ENCODE measurements at regions not wholly inside any gene's neighbourhood (a gene's known extent, or its start where the extent isn't known, plus 50 kb on each side); places are given as distances from the start of the nearest gene placed in this dataset.
"Not testable (repeated sequence)": the region's sequence is repeated elsewhere in the genome, so short reads cannot be mapped to it uniquely, and the experiment has no call there.

DNA sequence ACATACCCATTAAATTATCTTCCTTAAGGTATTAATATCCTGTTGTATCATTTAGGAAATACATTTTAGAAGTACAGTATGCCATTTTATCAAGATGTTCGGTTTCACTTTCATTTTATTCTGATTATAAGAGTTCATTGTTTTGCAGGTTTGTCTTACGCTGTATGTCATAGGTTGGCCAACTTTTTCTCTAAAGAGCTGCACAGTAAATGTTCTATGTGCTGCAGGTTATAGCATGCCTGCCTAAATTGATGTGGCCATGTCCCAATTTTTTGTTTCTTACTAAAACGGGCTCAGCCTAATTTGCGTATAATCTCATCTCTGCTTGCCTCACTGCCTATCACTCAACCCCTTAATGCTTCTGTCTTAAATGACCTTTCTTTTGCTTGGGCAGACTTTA lies 126.4 kb downstream of the USP22 start:
- Histone ChIP-seq H3K4me3 (ENCODE audit: low read depth, low read length) (no peak overlapping the region), H3K36me3 (ENCODE audit: control insufficient read depth in 2 of 2, insufficient read depth in 1 of 2, low read length in 2 of 2) (no peaks in the 10 kb centered on the region)

DNA sequence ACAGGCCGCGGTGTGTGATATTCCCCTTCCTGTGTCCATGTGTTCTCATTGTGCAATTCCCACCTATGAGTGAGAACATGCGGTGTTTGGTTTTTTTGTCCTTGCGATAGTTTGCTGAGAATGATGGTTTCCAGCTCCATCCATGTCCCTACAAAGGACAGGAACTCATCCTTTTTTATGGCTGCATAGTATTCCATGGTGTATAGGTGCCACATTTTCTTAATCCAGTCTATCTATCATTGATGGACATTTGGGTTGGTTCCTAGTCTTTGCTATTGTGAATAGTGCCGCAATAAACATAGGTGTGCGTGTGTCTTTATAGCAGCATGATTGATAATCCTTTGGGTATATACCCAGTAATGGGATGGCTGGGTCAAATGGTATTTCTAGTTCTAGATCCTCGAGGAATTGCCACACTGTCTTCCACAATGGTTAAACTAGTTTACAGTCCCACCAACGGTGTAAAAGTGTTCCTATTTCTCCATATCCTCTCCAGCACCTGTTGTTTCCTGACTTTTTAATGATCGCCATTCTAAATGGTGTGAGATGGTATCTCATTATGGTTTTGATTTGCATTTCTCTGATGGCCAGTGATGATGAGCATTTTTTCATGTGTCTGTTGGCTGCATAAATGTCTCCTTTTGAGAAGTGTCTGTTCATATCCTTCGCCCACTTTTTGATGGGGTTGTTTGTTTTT lies 125.1 kb downstream of the USP22 start:
- CTCF ChIA-PET: interaction anchor here (0.5 to 1.5 kb wide), 2 partner anchors 9 to 1035 kb away, joined by 3 to 4 read pairs; no protein-coding TSS in a partner anchor
- H3K9me3 ChIP-seq (ENCODE audit: control insufficient read depth, insufficient read depth, low read depth, low read length); H3K27ac ChIP-seq (ENCODE audit: extremely low read depth, low read depth, low read length); H3K36me3 ChIP-seq (ENCODE audit: control insufficient read depth in 2 of 2, insufficient read depth in 1 of 2, low read length in 2 of 2); POLR2A ChIA-PET; H3K4me3 ChIP-seq (ENCODE audit: low read depth, low read length); H3K4me1 ChIP-seq (ENCODE audit: control insufficient read depth, insufficient read depth, low read length): not testable (repeated sequence)
- TF ChIP-seq ZNF146 (tag by site-specific recombination; IDR thresholded peaks at IDR 0.05): peak; percentile 92
- peak; percentile 93 for TF ChIP-seq ZNF184 (tag by site-specific recombination; IDR thresholded peaks at IDR 0.05)
- TF ChIP-seq, protein P1, sequence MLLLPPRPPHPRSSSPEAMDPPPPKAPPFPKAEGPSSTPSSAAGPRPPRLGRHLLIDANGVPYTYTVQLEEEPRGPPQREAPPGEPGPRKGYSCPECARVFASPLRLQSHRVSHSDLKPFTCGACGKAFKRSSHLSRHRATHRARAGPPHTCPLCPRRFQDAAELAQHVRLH (tag by site-specific recombination; IDR thresholded peaks at IDR 0.05): 0 out of 2 replicates have a peak, but pooled peaks have one; percentile 26
- 0 out of 2 replicates have a peak, but pooled peaks have one; percentile 21 for TF ChIP-seq SCRT2 (tag by site-specific recombination; IDR thresholded peaks at IDR 0.05)

More for the DNA sequence above, 126.4 kb downstream of the USP22 start:
- CTCF ChIA-PET: interaction anchor here (0.5 to 1.5 kb wide), 2 partner anchors 8 to 318 kb away, joined by 3 to 4 read pairs; no protein-coding TSS in a partner anchor
- peaks cover 5% of the 10 kb centered on the region; the same call in 1 of the 2 replicates for H3K4me1 ChIP-seq (ENCODE audit: control insufficient read depth, insufficient read depth, low read length)
- no peak overlapping the region for H3K27ac ChIP-seq (ENCODE audit: extremely low read depth, low read depth, low read length)
- no peak for TF ChIP-seq RBAK (tag by site-specific recombination; IDR thresholded peaks at IDR 0.05)
- TF ChIP-seq ZNF473 (tag by site-specific recombination; IDR thresholded peaks at IDR 0.05): no peak
- TF ChIP-seq, protein P2, sequence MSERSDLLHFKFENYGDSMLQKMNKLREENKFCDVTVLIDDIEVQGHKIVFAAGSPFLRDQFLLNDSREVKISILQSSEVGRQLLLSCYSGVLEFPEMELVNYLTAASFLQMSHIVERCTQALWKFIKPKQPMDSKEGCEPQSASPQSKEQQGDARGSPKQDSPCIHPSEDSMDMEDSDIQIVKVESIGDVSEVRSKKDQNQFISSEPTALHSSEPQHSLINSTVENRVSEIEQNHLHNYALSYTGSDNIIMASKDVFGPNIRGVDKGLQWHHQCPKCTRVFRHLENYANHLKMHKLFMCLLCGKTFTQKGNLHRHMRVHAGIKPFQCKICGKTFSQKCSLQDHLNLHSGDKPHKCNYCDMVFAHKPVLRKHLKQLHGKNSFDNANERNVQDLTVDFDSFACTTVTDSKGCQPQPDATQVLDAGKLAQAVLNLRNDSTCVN (tag by site-specific recombination; optimal IDR thresholded peaks at IDR 0.05): no peak
- TF ChIP-seq ZNF791 (tag by site-specific recombination; IDR thresholded peaks at IDR 0.05): no peak
- TF ChIP-seq, protein P3, sequence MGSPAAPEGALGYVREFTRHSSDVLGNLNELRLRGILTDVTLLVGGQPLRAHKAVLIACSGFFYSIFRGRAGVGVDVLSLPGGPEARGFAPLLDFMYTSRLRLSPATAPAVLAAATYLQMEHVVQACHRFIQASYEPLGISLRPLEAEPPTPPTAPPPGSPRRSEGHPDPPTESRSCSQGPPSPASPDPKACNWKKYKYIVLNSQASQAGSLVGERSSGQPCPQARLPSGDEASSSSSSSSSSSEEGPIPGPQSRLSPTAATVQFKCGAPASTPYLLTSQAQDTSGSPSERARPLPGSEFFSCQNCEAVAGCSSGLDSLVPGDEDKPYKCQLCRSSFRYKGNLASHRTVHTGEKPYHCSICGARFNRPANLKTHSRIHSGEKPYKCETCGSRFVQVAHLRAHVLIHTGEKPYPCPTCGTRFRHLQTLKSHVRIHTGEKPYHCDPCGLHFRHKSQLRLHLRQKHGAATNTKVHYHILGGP (tag by site-specific recombination; IDR thresholded peaks at IDR 0.05): no peak
- no peak for TF ChIP-seq BCL11A (tag by site-specific recombination; IDR thresholded peaks at IDR 0.05; ENCODE audit: low read depth)
- TF ChIP-seq ZNF555 (tag by site-specific recombination; conservative IDR thresholded peaks at IDR 0.05): no peak
- no peak for TF ChIP-seq ZNF140 (tag by site-specific recombination; IDR thresholded peaks at IDR 0.05)
- TF ChIP-seq ZNF174 (tag by site-specific recombination; IDR thresholded peaks at IDR 0.05): no peak
- POLR2A ChIA-PET: no interaction called here
- no peaks in the 10 kb centered on the region for H3K9me3 ChIP-seq (ENCODE audit: control insufficient read depth, insufficient read depth, low read depth, low read length)

DNA sequence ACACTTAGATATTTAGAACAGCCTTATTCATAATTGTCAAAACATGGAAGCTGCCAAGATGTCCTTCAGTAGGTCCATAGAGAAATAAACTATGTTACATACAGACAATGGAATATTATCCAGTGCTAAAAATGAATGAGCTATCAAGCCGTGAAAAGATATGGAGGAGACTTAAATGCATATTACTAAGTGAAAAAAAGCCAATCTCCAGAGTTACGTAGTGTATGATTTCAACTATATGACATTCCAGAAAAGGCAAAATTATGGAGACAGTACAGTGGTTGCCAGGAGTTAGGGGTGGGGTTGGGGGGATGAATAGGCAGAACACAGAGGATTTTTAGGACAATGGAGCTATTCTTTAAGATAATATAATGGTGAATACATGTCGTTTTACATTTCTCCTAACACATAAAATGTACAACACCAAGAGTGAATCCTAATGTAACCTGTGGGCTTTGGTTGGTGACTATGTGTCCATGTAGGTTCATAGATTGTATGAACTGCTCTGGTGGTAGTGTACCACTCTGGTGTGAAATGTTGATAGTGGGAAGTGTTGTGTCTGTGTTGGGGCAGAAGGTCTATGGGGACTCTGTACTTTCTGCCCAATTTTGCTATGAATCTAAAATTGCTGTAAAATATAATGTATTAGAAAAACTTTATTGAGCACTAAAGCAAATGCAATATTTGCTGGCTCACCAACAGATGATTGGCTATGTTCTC lies 122.6 kb downstream of the USP22 start:
- TF ChIP-seq MEIS1 (CRISPR knock-in tag; IDR thresholded peaks at IDR 0.05; ENCODE audit: borderline replicate concordance): no peak
- no peak for TF ChIP-seq YY1 (tag by site-specific recombination; IDR thresholded peaks at IDR 0.05)
- no peak for TF ChIP-seq ZNF548 (tag by site-specific recombination; IDR thresholded peaks at IDR 0.05)
- TF ChIP-seq, protein P4, sequence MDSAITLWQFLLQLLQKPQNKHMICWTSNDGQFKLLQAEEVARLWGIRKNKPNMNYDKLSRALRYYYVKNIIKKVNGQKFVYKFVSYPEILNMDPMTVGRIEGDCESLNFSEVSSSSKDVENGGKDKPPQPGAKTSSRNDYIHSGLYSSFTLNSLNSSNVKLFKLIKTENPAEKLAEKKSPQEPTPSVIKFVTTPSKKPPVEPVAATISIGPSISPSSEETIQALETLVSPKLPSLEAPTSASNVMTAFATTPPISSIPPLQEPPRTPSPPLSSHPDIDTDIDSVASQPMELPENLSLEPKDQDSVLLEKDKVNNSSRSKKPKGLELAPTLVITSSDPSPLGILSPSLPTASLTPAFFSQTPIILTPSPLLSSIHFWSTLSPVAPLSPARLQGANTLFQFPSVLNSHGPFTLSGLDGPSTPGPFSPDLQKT (IDR thresholded peaks at IDR 0.05; ENCODE audit: borderline replicate concordance, low read depth, low read length): no peak
- H3K27ac ChIP-seq (ENCODE audit: extremely low read depth, low read depth, low read length): no peak overlapping the region
- H3K4me3 ChIP-seq (ENCODE audit: low read depth, low read length): no peak overlapping the region
- H3K36me3 ChIP-seq (ENCODE audit: control insufficient read depth in 2 of 2, insufficient read depth in 1 of 2, low read length in 2 of 2): no peaks in the 10 kb centered on the region
- ChIA-PET POLR2A (interaction anchor here (1.4 kb wide), 1 partner anchor 123 kb away, joined by 5 read pairs; the partner anchor contains the start of gene USP22), CTCF (interaction anchor here (1.1 to 1.2 kb wide), 2 partner anchors 16 to 179 kb away, joined by 3 to 4 read pairs; no protein-coding TSS in a partner anchor)
- H3K4me1 ChIP-seq (ENCODE audit: control insufficient read depth, insufficient read depth, low read length): peaks cover 5% of the 10 kb centered on the region
- no peaks in the 10 kb centered on the region for H3K9me3 ChIP-seq (ENCODE audit: control insufficient read depth, insufficient read depth, low read depth, low read length)

All from HEK293 (cell line).